ENCODE measurements at regions not wholly inside any gene's neighbourhood (a gene's known extent, or its start where the extent isn't known, plus 50 kb on each side); places are given as distances from the start of the nearest gene placed in this dataset.
"Not testable (repeated sequence)": the region's sequence is repeated elsewhere in the genome, so short reads cannot be mapped to it uniquely, and the experiment has no call there.

- TF ChIP-seq PAX5 (IDR thresholded peaks at IDR 0.05; ENCODE audit: borderline replicate concordance, low read depth, low read length) (no peak), SMAD1 (IDR thresholded peaks at IDR 0.05; ENCODE audit: low read depth, partially characterized antibody) (no peak)
These were observed 143.4 kb upstream of the MED14 start (continued) for GRCh38 chrX:40878766-40879165.

- H3K4me3 ChIP-seq; H2AFZ ChIP-seq (ENCODE audit: control insufficient read depth, low read depth, low read length); H3K9ac ChIP-seq (ENCODE audit: control insufficient read depth, insufficient read depth, low read length); ATAC-seq; H3K4me1 ChIP-seq (ENCODE audit: control insufficient read depth, insufficient read depth, low read length); DNase-seq (ENCODE audit: low read depth, low spot score); in situ Hi-C loops (cut with MboI); H3K27me3 ChIP-seq (replicated peaks in 1 of 2; ENCODE audit: control insufficient read depth in 2 of 2, insufficient read depth in 2 of 2, low read length in 1 of 2); FAIRE-seq; H4K20me1 ChIP-seq (ENCODE audit: control insufficient read depth, insufficient read depth); POLR2A ChIA-PET; BruUV-seq (replicated peaks); H3K27ac ChIP-seq (ENCODE audit: control insufficient read depth, insufficient read depth); H3K4me2 ChIP-seq (ENCODE audit: control insufficient read depth, insufficient read depth); H3K79me2 ChIP-seq (ENCODE audit: control insufficient read depth, insufficient read depth, low read length); H3K9me3 ChIP-seq (replicated peaks; ENCODE audit: control insufficient read depth, insufficient read depth, low read length); H3K36me3 ChIP-seq (ENCODE audit: control insufficient read depth in 2 of 2, insufficient read depth in 2 of 2, low read length in 1 of 2): not testable (repeated sequence)
- intact Hi-C loops (cut with micrococcal nuclease; ENCODE audit: unreplicated experiment): loop anchor here (10.0 kb wide), 2 partner anchors 234 to 456 kb away; partner anchors contain the start of genes CXorf38 and DDX3X
- SMC1A ChIA-PET (ENCODE audit: uncharacterized antibody, unreplicated experiment): interaction anchor here (1.6 to 6.0 kb wide), 6 partner anchors 11 to 247 kb away, joined by 5 to 109 read pairs (median 7); partner anchors contain the start of gene USP9X
- WGBS (ENCODE audit: insufficient coverage, insufficient replicate concordance, low lambda C conversion rate, missing lambda C conversion rate): 51% methylated on average over 6 of the region's 6 CpGs
- RAD21 ChIA-PET (ENCODE audit: unreplicated experiment): interaction anchor here (0.5 to 5.1 kb wide), 7 partner anchors 26 to 241 kb away, joined by 3 to 67 read pairs (median 5); no protein-coding TSS in a partner anchor
- CTCF ChIA-PET: interaction anchor here (0.6 to 6.2 kb wide), 18 partner anchors 13 to 374 kb away, joined by 3 to 105 read pairs (median 6); no protein-coding TSS in a partner anchor
These were observed 143.8 kb upstream of the MED14 start for GRCh38 chrX:40879172-40879571.

- no peak for TF ChIP-seq RB1 (IDR thresholded peaks at IDR 0.05; ENCODE audit: borderline replicate concordance)
- no peak for TF ChIP-seq BACH1 (IDR thresholded peaks at IDR 0.05; ENCODE audit: borderline replicate concordance)
- no peak for TF ChIP-seq BCL3 (IDR thresholded peaks at IDR 0.05; ENCODE audit: borderline replicate concordance, insufficient read depth, low read depth, low read length, poor library complexity, severe bottlenecking)
- TF ChIP-seq RELA (IDR thresholded peaks at IDR 0.05; ENCODE audit: borderline replicate concordance, partially characterized antibody): no peak
- no peak for TF ChIP-seq HDGF (IDR thresholded peaks at IDR 0.05)
- TF ChIP-seq IRF3 (IDR thresholded peaks at IDR 0.05): no peak
- no peak for TF ChIP-seq EGR1 (IDR thresholded peaks at IDR 0.05; ENCODE audit: borderline replicate concordance in 1 of 2, low read depth in 2 of 2, low read length in 2 of 2)
- no peak for TF ChIP-seq HDAC2 (IDR thresholded peaks at IDR 0.05)
- Histone ChIP-seq H4K20me1 (ENCODE audit: control insufficient read depth, insufficient read depth) (no peaks in the 10 kb centered on the region), H3K27ac (ENCODE audit: control insufficient read depth, insufficient read depth) (no peak overlapping the region), H3K27me3 (replicated peaks in 1 of 2; ENCODE audit: control insufficient read depth in 2 of 2, insufficient read depth in 2 of 2, low read length in 1 of 2) (no peaks in the 10 kb centered on the region), H3K36me3 (ENCODE audit: control insufficient read depth in 2 of 2, insufficient read depth in 2 of 2, low read length in 1 of 2) (no peaks in the 10 kb centered on the region), H3K4me3 (no peak overlapping the region), H3K4me2 (ENCODE audit: control insufficient read depth, insufficient read depth) (no peak overlapping the region), H3K79me2 (ENCODE audit: control insufficient read depth, insufficient read depth, low read length) (no peaks in the 10 kb centered on the region), H3K9me3 (replicated peaks; ENCODE audit: control insufficient read depth, insufficient read depth, low read length) (no peaks in the 10 kb centered on the region; the same call in 2 of the 3 replicates), H2AFZ (ENCODE audit: control insufficient read depth, low read depth, low read length) (no peak overlapping the region), H3K4me1 (ENCODE audit: control insufficient read depth, insufficient read depth, low read length) (no peaks in the 10 kb centered on the region), H3K9ac (ENCODE audit: control insufficient read depth, insufficient read depth, low read length) (no peak overlapping the region)
- ChIA-PET RAD21 (ENCODE audit: unreplicated experiment) (interaction anchor here (0.7 to 5.1 kb wide), 2 partner anchors 10 to 235 kb away, joined by 3 to 67 read pairs; no protein-coding TSS in a partner anchor), SMC1A (ENCODE audit: uncharacterized antibody, unreplicated experiment) (interaction anchor here (0.6 to 6.0 kb wide), 3 partner anchors 9 to 232 kb away, joined by 4 to 109 read pairs (median 6); no protein-coding TSS in a partner anchor), CTCF (interaction anchor here (0.6 to 1.6 kb wide), 5 partner anchors 9 to 234 kb away, joined by 3 to 12 read pairs (median 3); no protein-coding TSS in a partner anchor), POLR2A (interaction anchor here (1.1 kb wide), 1 partner anchor 73 kb away, joined by 3 read pairs; no protein-coding TSS in a partner anchor)
- intact Hi-C loops (cut with micrococcal nuclease; ENCODE audit: unreplicated experiment): no loop called here
- in situ Hi-C loops (cut with MboI): no loop called here
- DNase-seq (ENCODE audit: low read depth, low spot score) (no peak), FAIRE-seq (no peak), ATAC-seq (no peak)
- 33% methylated on average over 3 of the region's 3 CpGs for WGBS (ENCODE audit: insufficient coverage, insufficient replicate concordance, low lambda C conversion rate, missing lambda C conversion rate)
- no TSS peak for BruUV-seq (replicated peaks)
These were observed 145.4 kb upstream of the MED14 start for GRCh38 chrX:40880712-40881111.
